ENCODE measurements at regions not wholly inside any gene's neighbourhood (a gene's known extent, or its start where the extent isn't known, plus 50 kb on each side); places are given as distances from the start of the nearest gene placed in this dataset.

- no peak for TF ChIP-seq CTCF (IDR thresholded peaks at IDR 0.05; ENCODE audit: low read depth, low read length, missing input control)
- no peak for TF ChIP-seq RAD21 (IDR thresholded peaks at IDR 0.05)
- no peak for TF ChIP-seq YY1 (IDR thresholded peaks at IDR 0.05)
- TF ChIP-seq FOXA1 (IDR thresholded peaks at IDR 0.05) = no peak
- no peak for TF ChIP-seq REST (IDR thresholded peaks at IDR 0.05)
- TF ChIP-seq ZBTB33 (IDR thresholded peaks at IDR 0.05) = no peak
Measured at GRCh38 chr6:23055523-23055922, 486.2 kb downstream of the HDGFL1 start.
